Suppressor macrophage (primary cell): ENCODE measurements at regions not wholly inside any gene's neighbourhood (a gene's known extent, or its start where the extent isn't known, plus 50 kb on each side); places are given as distances from the start of the nearest gene placed in this dataset.

Source experiments
- DNase-seq, 4 experiments: peaks; one replicate each; pipeline ENCODE4 v3.0.0-alpha.2; 2020 to 2022

GRCh38 chr2:120461092-120461491 is 115.2 kb downstream of the INHBB start:
- no peak for DNase-seq

GRCh38 chr2:120461546-120462537 is 115.9 kb downstream of the INHBB start:
- no peak for DNase-seq

- no peak for DNase-seq
Measured at GRCh38 chr2:120463527-120463926, 117.6 kb downstream of the INHBB start.

GRCh38 chr2:120463996-120464395 is 118.1 kb downstream of the INHBB start:
- DNase-seq = no peak

- no peak for DNase-seq
Measured at GRCh38 chr2:120464448-120464931, 118.6 kb downstream of the INHBB start.

- no peak for DNase-seq
Measured at GRCh38 chr2:120465012-120465700, 119.2 kb downstream of the INHBB start.

GRCh38 chr2:120465701-120465988 is 119.7 kb downstream of the INHBB start:
- no peak for DNase-seq

GRCh38 chr2:120465989-120466703 is 120.2 kb downstream of the INHBB start:
- DNase-seq = no peak

- DNase-seq = no peak
Measured at GRCh38 chr2:120466704-120467054, 120.7 kb downstream of the INHBB start.

GRCh38 chr2:120468136-120468535 is 122.2 kb downstream of the INHBB start:
- DNase-seq = no peak

GRCh38 chr2:120469426-120469825 is 123.5 kb downstream of the INHBB start:
- no peak for DNase-seq

- DNase-seq = peak; percentile 11 to 51 (median 26)
Measured at GRCh38 chr2:120470041-120470965, 124.4 kb downstream of the INHBB start.

- no peak for DNase-seq
Measured at GRCh38 chr2:120471166-120471565, 125.2 kb downstream of the INHBB start.

- no peak for DNase-seq
Measured at GRCh38 chr2:120472031-120472430, 126.1 kb downstream of the INHBB start.

- no peak for DNase-seq
Measured at GRCh38 chr2:120472891-120473309, 127.0 kb downstream of the INHBB start.

GRCh38 chr2:120473522-120474271 is 127.8 kb downstream of the INHBB start:
- DNase-seq = no peak

- DNase-seq = no peak
Measured at GRCh38 chr2:120474486-120474885, 128.6 kb downstream of the INHBB start.

GRCh38 chr2:120476141-120476540 is 130.2 kb downstream of the INHBB start:
- no peak for DNase-seq

GRCh38 chr2:120477198-120477597 is 131.3 kb downstream of the INHBB start:
- DNase-seq = no peak

GRCh38 chr2:120477831-120478481 is 132.0 kb downstream of the INHBB start:
- no peak for DNase-seq
